Peyer's patch (tissue), 4 donors: ENCODE measurements at regions not wholly inside any gene's neighbourhood (a gene's known extent, or its start where the extent isn't known, plus 50 kb on each side); places are given as distances from the start of the nearest gene placed in this dataset.

Experiments
- DNase-seq, 3 donors: peaks; one replicate each; pipeline ENCODE4 v3.0.0-alpha.2; 2017 to 2019
- H3K27ac ChIP-seq, 4 donors: fragments of 200-600 bp; sonication (generic); one replicate each; pipeline ENCODE4 v1.5.1; 2016 to 2019
- H3K27me3 ChIP-seq, 2 donors: fragments of 200-600 bp; sonication (generic); one replicate each; pipeline ENCODE4 v1.5.1; 2019
- H3K36me3 ChIP-seq, 3 donors: fragments of 200-600 bp; sonication (generic); one replicate each; pipeline ENCODE4 v1.5.1; 2016 to 2019
- H3K4me1 ChIP-seq, 4 donors: fragments of 200-600 bp; sonication (generic); one replicate each; pipeline ENCODE4 v1.5.1; 2016 to 2019
- H3K4me3 ChIP-seq, 4 donors: fragments of 200-600 bp; sonication (generic); 1 replicate in 3 of 4; 2 replicates in 1 of 4; pipeline ENCODE4 v1.5.1; 2016 to 2019; ENCODE audit warnings: mild to moderate bottlenecking in 1 of 4
- H3K9me3 ChIP-seq, 4 donors: fragments of 200-600 bp; sonication (generic); one replicate each; pipeline ENCODE4 v1.5.1; 2016 to 2019; ENCODE audit warnings: mild to moderate bottlenecking in 1 of 4
- CTCF ChIP-seq, 6 experiments: fragments of 450-650 bp in 4 of 6; fragments of 200-600 bp in 2 of 6; sonication (generic) in 1 of 6; IDR thresholded peaks; one replicate each; pipeline ENCODE4 v1.5.1; 2017 to 2019; ENCODE audit warnings: antibody characterized with exemption in 6 of 6, mild to moderate bottlenecking in 3 of 6, moderate library complexity in 1 of 6
- POLR2A ChIP-seq, 2 donors: fragments of 450-650 bp; IDR thresholded peaks; one replicate each; pipeline ENCODE4 v1.5.1; 2017; ENCODE audit warnings: antibody characterized with exemption in 2 of 2, mild to moderate bottlenecking in 2 of 2, moderate library complexity in 2 of 2

GRCh38 chr13:31905961-31906360, 125.6 kb upstream of the FRY start:
- Histone ChIP-seq H3K9me3 (no peaks in the 10 kb centered on the region), H3K27ac (no peak overlapping the region), H3K27me3 (no peaks in the 10 kb centered on the region), H3K4me1 (peaks cover 0 to 7% (median 0%) of the 10 kb centered on the region in 4 donors), H3K36me3 (no peaks in the 10 kb centered on the region), H3K4me3 (no peak overlapping the region)
- no peak for DNase-seq
- no peak for TF ChIP-seq POLR2A (IDR thresholded peaks at IDR 0.05)
- no peak for TF ChIP-seq CTCF (IDR thresholded peaks at IDR 0.05)

GRCh38 chr13:31908696-31909411, 122.7 kb upstream of the FRY start:
- H3K4me3 ChIP-seq = no peak overlapping the region
- TF ChIP-seq POLR2A (IDR thresholded peaks at IDR 0.05) (no peak), CTCF (IDR thresholded peaks at IDR 0.05) (no peak)
- DNase-seq = no peak
- no peak overlapping the region for H3K27ac ChIP-seq
- no peaks in the 10 kb centered on the region for H3K36me3 ChIP-seq
- no peaks in the 10 kb centered on the region for H3K9me3 ChIP-seq
- no peaks in the 10 kb centered on the region for H3K27me3 ChIP-seq
- peaks cover 0 to 7% (median 0%) of the 10 kb centered on the region in 4 donors for H3K4me1 ChIP-seq

- Histone ChIP-seq H3K27me3 (no peaks in the 10 kb centered on the region), H3K27ac (no peak overlapping the region), H3K4me3 (no peak overlapping the region), H3K9me3 (no peaks in the 10 kb centered on the region), H3K36me3 (no peaks in the 10 kb centered on the region), H3K4me1 (peaks cover 0 to 7% (median 0%) of the 10 kb centered on the region in 4 donors)
- peak in 2 of 3 donors; percentile 18 to 81 for DNase-seq
- TF ChIP-seq CTCF (IDR thresholded peaks at IDR 0.05) (peak; percentile 36 to 88 (median 83)), POLR2A (IDR thresholded peaks at IDR 0.05) (no peak)
Measured at GRCh38 chr13:31909864-31910551, 121.6 kb upstream of the FRY start.

- no peak overlapping the region for H3K4me3 ChIP-seq
- no peak for DNase-seq
Measured at GRCh38 chr13:31910633-31911032, 120.9 kb upstream of the FRY start.

More at GRCh38 chr13:31910633-31911032, 120.9 kb upstream of the FRY start:
- TF ChIP-seq CTCF (IDR thresholded peaks at IDR 0.05) = no peak
- Histone ChIP-seq H3K27me3 (no peaks in the 10 kb centered on the region), H3K4me1 (peaks cover 0 to 7% (median 0%) of the 10 kb centered on the region in 4 donors), H3K36me3 (no peaks in the 10 kb centered on the region), H3K27ac (no peak overlapping the region), H3K9me3 (no peaks in the 10 kb centered on the region)
